ENCODE measurements at regions not wholly inside any gene's neighbourhood (a gene's known extent, or its start where the extent isn't known, plus 50 kb on each side); places are given as distances from the start of the nearest gene placed in this dataset.

DNA sequence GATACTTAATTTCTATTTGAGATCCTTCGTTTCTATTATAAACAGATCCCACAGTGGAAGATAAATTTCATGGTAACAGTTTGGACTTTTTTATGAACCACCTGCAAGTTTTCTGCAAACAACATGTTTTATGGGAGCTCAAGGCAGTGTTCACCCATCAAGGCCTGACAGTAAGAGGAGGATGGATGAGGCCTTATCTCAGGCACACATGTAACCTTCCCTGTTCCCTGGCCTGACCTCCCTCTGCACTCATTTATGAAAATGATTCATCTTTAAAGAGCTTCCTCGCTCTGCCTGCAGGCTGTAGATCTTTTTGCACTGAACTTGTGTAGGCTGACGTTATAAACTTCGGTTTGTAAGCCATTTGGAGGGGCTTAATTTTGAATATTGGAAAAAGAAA lies 500.1 kb downstream of the GATA3 start:
- no peak overlapping the region for H3K56ac ChIP-seq (ENCODE audit: low read length)
- H2BK15ac ChIP-seq (replicated peaks; ENCODE audit: low read depth), result no peak overlapping the region
- no peaks in the 10 kb centered on the region for H3K27me3 ChIP-seq (ENCODE audit: insufficient read depth, low read length, poor library complexity)
- H3K79me1 ChIP-seq (ENCODE audit: low read length), result no peaks in the 10 kb centered on the region
- no peaks in the 10 kb centered on the region for H3K36me3 ChIP-seq (ENCODE audit: control insufficient read depth, insufficient read depth, low read length)
- H3K9ac ChIP-seq (ENCODE audit: low read length), result no peak overlapping the region
- no peak overlapping the region for H4K5ac ChIP-seq (ENCODE audit: low read length)
- no peak overlapping the region for H2BK120ac ChIP-seq (ENCODE audit: low read depth, low read length)
- no peak overlapping the region for H3K4me2 ChIP-seq (ENCODE audit: low read length)
- DNase-seq, result no peak
- no peak overlapping the region for H3K18ac ChIP-seq (ENCODE audit: low read length)
- H4K8ac ChIP-seq (ENCODE audit: low read depth, low read length), result no peak overlapping the region
- no peak overlapping the region for H2AK5ac ChIP-seq (ENCODE audit: low read length)
- H3K23ac ChIP-seq (ENCODE audit: low read length), result no peak overlapping the region
- no peak overlapping the region for H3K4me3 ChIP-seq (ENCODE audit: low read length)
- H3K4ac ChIP-seq (ENCODE audit: low read depth, low read length), result no peak overlapping the region
- H2BK5ac ChIP-seq (ENCODE audit: low read length), result no peak overlapping the region
- H3K27ac ChIP-seq (ENCODE audit: low read depth, low read length), result no peak overlapping the region
- H3K79me2 ChIP-seq (ENCODE audit: control insufficient read depth, insufficient read depth, low read length), result no peaks in the 10 kb centered on the region
- no CpG with 5 or more reads among the region's 4 CpGs for WGBS (ENCODE audit: extremely low coverage, insufficient coverage, low lambda C conversion rate)
- no peaks in the 10 kb centered on the region for H3K4me1 ChIP-seq (ENCODE audit: control insufficient read depth, low read depth, low read length)

DNA sequence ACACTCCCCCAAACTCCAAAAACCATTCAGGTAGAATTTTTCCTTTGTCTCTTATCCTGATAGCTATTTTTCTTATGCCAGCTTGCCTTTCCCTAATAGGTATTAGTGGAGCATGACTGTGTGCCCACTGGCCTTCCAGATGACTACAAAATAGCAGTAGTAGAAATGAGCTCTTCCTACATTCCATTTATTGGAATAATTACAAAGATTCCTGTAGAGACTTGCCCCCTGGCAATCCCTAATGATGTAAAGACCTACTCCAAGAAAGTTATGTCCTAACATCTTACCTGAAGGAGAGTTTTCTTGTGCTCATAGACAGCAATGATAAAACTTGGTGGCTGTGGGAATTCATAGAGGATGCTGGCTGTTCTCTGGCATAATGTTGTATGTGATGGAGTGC lies 501.8 kb downstream of the GATA3 start:
- H3K4ac ChIP-seq (ENCODE audit: low read depth, low read length), result no peak overlapping the region
- no peak overlapping the region for H2AK5ac ChIP-seq (ENCODE audit: low read length)
- no peak overlapping the region for H3K27ac ChIP-seq (ENCODE audit: low read depth, low read length)
- H3K4me1 ChIP-seq (ENCODE audit: control insufficient read depth, low read depth, low read length), result no peaks in the 10 kb centered on the region
- no peak overlapping the region for H2BK15ac ChIP-seq (replicated peaks; ENCODE audit: low read depth)
- H2BK120ac ChIP-seq (ENCODE audit: low read depth, low read length), result no peak overlapping the region
- H3K18ac ChIP-seq (ENCODE audit: low read length), result no peak overlapping the region
- H3K9ac ChIP-seq (ENCODE audit: low read length), result no peak overlapping the region
- no peak overlapping the region for H4K8ac ChIP-seq (ENCODE audit: low read depth, low read length)
- no peaks in the 10 kb centered on the region for H3K36me3 ChIP-seq (ENCODE audit: control insufficient read depth, insufficient read depth, low read length)
- no peak overlapping the region for H2BK5ac ChIP-seq (ENCODE audit: low read length)
- no peaks in the 10 kb centered on the region for H3K79me2 ChIP-seq (ENCODE audit: control insufficient read depth, insufficient read depth, low read length)
- no peak overlapping the region for H3K23ac ChIP-seq (ENCODE audit: low read length)
- H3K79me1 ChIP-seq (ENCODE audit: low read length), result no peaks in the 10 kb centered on the region
- H3K56ac ChIP-seq (ENCODE audit: low read length), result no peak overlapping the region
- no peaks in the 10 kb centered on the region for H3K27me3 ChIP-seq (ENCODE audit: insufficient read depth, low read length, poor library complexity)
- H3K4me2 ChIP-seq (ENCODE audit: low read length), result no peak overlapping the region
- no peak overlapping the region for H4K5ac ChIP-seq (ENCODE audit: low read length)
- no peak for DNase-seq
- no peak overlapping the region for H3K4me3 ChIP-seq (ENCODE audit: low read length)

DNA sequence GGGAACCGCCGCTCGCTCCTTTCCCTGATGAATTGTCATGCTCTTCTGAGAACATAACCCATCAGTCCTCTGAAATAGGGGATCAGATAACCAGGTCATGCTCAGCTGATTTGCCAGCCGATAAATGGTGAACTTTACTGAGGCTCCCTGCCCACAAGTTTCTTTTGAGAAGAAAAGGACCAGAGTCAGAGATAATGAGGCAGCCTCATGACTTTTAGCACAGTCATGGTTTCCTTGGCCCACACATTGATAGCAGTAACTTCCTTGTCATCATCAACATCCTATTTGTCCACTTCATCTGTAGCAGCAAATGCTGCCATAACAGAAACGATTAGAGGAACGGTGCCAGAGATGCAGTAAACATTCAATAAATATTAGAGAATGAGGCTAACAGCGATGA lies 509.0 kb downstream of the GATA3 start:
- no peak overlapping the region for H4K5ac ChIP-seq (ENCODE audit: low read length)
- H3K27ac ChIP-seq (ENCODE audit: low read depth, low read length), result no peak overlapping the region
- no peak overlapping the region for H2BK15ac ChIP-seq (replicated peaks; ENCODE audit: low read depth)
- no peak overlapping the region for H3K4me2 ChIP-seq (ENCODE audit: low read length)
- H3K18ac ChIP-seq (ENCODE audit: low read length), result no peak overlapping the region
- H3K4me1 ChIP-seq (ENCODE audit: control insufficient read depth, low read depth, low read length), result no peaks in the 10 kb centered on the region
- no peak overlapping the region for H3K9ac ChIP-seq (ENCODE audit: low read length)
- no CpG with 5 or more reads among the region's 7 CpGs for WGBS (ENCODE audit: extremely low coverage, insufficient coverage, low lambda C conversion rate)
- no peaks in the 10 kb centered on the region for H3K79me1 ChIP-seq (ENCODE audit: low read length)
- no peak overlapping the region for H2BK5ac ChIP-seq (ENCODE audit: low read length)
- no peak overlapping the region for H3K56ac ChIP-seq (ENCODE audit: low read length)
- no peak overlapping the region for H3K4me3 ChIP-seq (ENCODE audit: low read length)
- no peak for DNase-seq
- no peaks in the 10 kb centered on the region for H3K27me3 ChIP-seq (ENCODE audit: insufficient read depth, low read length, poor library complexity)
- H2AK5ac ChIP-seq (ENCODE audit: low read length), result no peak overlapping the region
- no peak overlapping the region for H3K23ac ChIP-seq (ENCODE audit: low read length)
- no peaks in the 10 kb centered on the region for H3K36me3 ChIP-seq (ENCODE audit: control insufficient read depth, insufficient read depth, low read length)
- H3K79me2 ChIP-seq (ENCODE audit: control insufficient read depth, insufficient read depth, low read length), result no peaks in the 10 kb centered on the region
- H4K8ac ChIP-seq (ENCODE audit: low read depth, low read length), result no peak overlapping the region
- no peak overlapping the region for H3K4ac ChIP-seq (ENCODE audit: low read depth, low read length)
- no peak overlapping the region for H2BK120ac ChIP-seq (ENCODE audit: low read depth, low read length)

DNA sequence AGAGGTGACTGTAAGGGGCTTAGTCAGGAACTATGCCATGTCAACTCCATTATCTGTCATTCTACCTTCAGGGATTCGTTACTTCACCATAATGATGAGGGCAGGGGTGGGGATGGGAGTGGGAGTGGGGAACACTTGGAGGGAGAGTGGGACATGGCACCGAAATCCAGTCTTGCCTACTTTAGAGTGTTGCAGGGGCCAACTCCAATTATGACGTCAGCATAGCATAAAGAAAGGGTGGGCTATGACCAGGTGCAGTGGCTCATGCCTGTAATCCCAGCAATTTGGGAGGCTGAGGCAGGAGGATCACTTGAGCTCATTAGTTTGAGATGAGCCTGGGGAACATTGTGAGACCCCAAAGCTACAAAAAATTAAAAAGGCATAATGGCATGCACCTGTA lies 512.2 kb downstream of the GATA3 start:
- DNase-seq, result no peak
- H3K23ac ChIP-seq (ENCODE audit: low read length), result no peak overlapping the region
- no peak overlapping the region for H3K4ac ChIP-seq (ENCODE audit: low read depth, low read length)
- no peak overlapping the region for H4K8ac ChIP-seq (ENCODE audit: low read depth, low read length)
- WGBS (ENCODE audit: extremely low coverage, insufficient coverage, low lambda C conversion rate), result no CpG with 5 or more reads among the region's 3 CpGs
- no peak overlapping the region for H2BK15ac ChIP-seq (replicated peaks; ENCODE audit: low read depth)
- no peaks in the 10 kb centered on the region for H3K4me1 ChIP-seq (ENCODE audit: control insufficient read depth, low read depth, low read length)
- no peak overlapping the region for H2AK5ac ChIP-seq (ENCODE audit: low read length)
- H3K18ac ChIP-seq (ENCODE audit: low read length), result no peak overlapping the region
- H3K79me1 ChIP-seq (ENCODE audit: low read length), result no peaks in the 10 kb centered on the region
- H3K56ac ChIP-seq (ENCODE audit: low read length), result no peak overlapping the region
- H4K5ac ChIP-seq (ENCODE audit: low read length), result no peak overlapping the region
- no peak overlapping the region for H3K4me3 ChIP-seq (ENCODE audit: low read length)
- no peak overlapping the region for H2BK5ac ChIP-seq (ENCODE audit: low read length)
- no peak overlapping the region for H3K4me2 ChIP-seq (ENCODE audit: low read length)
- H3K27me3 ChIP-seq (ENCODE audit: insufficient read depth, low read length, poor library complexity), result no peaks in the 10 kb centered on the region
- H3K27ac ChIP-seq (ENCODE audit: low read depth, low read length), result no peak overlapping the region
- H3K79me2 ChIP-seq (ENCODE audit: control insufficient read depth, insufficient read depth, low read length), result no peaks in the 10 kb centered on the region
- H2BK120ac ChIP-seq (ENCODE audit: low read depth, low read length), result no peak overlapping the region
- H3K9ac ChIP-seq (ENCODE audit: low read length), result no peak overlapping the region
- no peaks in the 10 kb centered on the region for H3K36me3 ChIP-seq (ENCODE audit: control insufficient read depth, insufficient read depth, low read length)

DNA sequence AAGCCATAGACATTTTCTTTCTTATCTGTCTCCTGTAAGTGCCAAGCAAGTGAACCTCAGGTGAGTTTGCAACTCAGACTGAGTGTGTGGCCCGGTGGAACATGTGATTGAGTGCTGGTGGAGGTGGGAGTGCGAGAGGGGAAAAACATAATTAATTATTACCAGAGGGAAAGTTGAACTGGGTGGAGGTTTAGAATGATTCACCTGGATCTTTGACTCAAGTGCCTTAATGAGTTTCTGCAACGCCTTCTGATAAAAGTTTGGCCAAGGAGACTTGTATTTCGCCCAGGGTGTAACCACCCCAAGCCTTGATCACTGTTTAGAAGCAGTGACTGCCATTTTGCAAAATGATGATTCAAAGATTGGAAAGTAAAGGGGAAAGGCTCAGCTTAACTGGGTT lies 513.9 kb downstream of the GATA3 start:
- Histone ChIP-seq H3K4me1 (ENCODE audit: control insufficient read depth, low read depth, low read length) (no peaks in the 10 kb centered on the region), H4K5ac (ENCODE audit: low read length) (no peak overlapping the region), H3K4me2 (ENCODE audit: low read length) (no peak overlapping the region), H2BK120ac (ENCODE audit: low read depth, low read length) (no peak overlapping the region), H3K18ac (ENCODE audit: low read length) (no peak overlapping the region), H3K9ac (ENCODE audit: low read length) (no peak overlapping the region), H3K23ac (ENCODE audit: low read length) (no peak overlapping the region), H3K36me3 (ENCODE audit: control insufficient read depth, insufficient read depth, low read length) (no peaks in the 10 kb centered on the region), H4K8ac (ENCODE audit: low read depth, low read length) (no peak overlapping the region), H3K56ac (ENCODE audit: low read length) (no peak overlapping the region), H3K27me3 (ENCODE audit: insufficient read depth, low read length, poor library complexity) (no peaks in the 10 kb centered on the region), H2AK5ac (ENCODE audit: low read length) (no peak overlapping the region), H3K27ac (ENCODE audit: low read depth, low read length) (no peak overlapping the region), H3K79me2 (ENCODE audit: control insufficient read depth, insufficient read depth, low read length) (no peaks in the 10 kb centered on the region), H3K4ac (ENCODE audit: low read depth, low read length) (no peak overlapping the region), H2BK15ac (replicated peaks; ENCODE audit: low read depth) (no peak overlapping the region), H3K4me3 (ENCODE audit: low read length) (no peak overlapping the region), H2BK5ac (ENCODE audit: low read length) (no peak overlapping the region), H3K79me1 (ENCODE audit: low read length) (no peaks in the 10 kb centered on the region)
- no peak for DNase-seq
- WGBS (ENCODE audit: extremely low coverage, insufficient coverage, low lambda C conversion rate), result no CpG with 5 or more reads among the region's 4 CpGs

DNA sequence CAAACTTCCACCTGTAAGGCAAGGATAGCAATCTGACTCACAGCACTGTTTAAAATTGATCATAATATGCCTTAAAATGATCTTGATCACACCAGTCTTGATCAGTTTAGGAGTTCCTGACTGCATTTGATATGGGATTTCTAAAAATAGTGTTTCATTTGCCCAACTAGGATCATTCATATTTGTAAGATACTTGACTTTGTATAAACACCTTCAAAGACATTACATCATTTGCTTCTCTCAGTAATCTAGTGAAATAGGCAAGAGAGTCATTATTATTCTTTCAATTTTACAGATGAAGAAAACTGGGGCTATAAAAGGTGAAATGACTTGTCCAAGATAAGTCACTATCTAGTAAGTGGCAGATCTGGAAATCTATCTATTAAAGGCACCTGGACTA lies 521.1 kb downstream of the GATA3 start:
- no peak for DNase-seq
- Histone ChIP-seq H3K23ac (ENCODE audit: low read length) (no peak overlapping the region), H3K79me1 (ENCODE audit: low read length) (no peaks in the 10 kb centered on the region), H3K56ac (ENCODE audit: low read length) (no peak overlapping the region), H3K18ac (ENCODE audit: low read length) (no peak overlapping the region), H3K4me3 (ENCODE audit: low read length) (no peak overlapping the region), H4K5ac (ENCODE audit: low read length) (no peak overlapping the region), H2BK5ac (ENCODE audit: low read length) (no peak overlapping the region), H3K4ac (ENCODE audit: low read depth, low read length) (no peak overlapping the region), H3K27ac (ENCODE audit: low read depth, low read length) (no peak overlapping the region), H4K8ac (ENCODE audit: low read depth, low read length) (no peak overlapping the region), H3K79me2 (ENCODE audit: control insufficient read depth, insufficient read depth, low read length) (no peaks in the 10 kb centered on the region), H3K9ac (ENCODE audit: low read length) (no peak overlapping the region), H3K4me1 (ENCODE audit: control insufficient read depth, low read depth, low read length) (no peaks in the 10 kb centered on the region), H2BK15ac (replicated peaks; ENCODE audit: low read depth) (no peak overlapping the region), H3K36me3 (ENCODE audit: control insufficient read depth, insufficient read depth, low read length) (no peaks in the 10 kb centered on the region), H3K27me3 (ENCODE audit: insufficient read depth, low read length, poor library complexity) (no peaks in the 10 kb centered on the region), H2AK5ac (ENCODE audit: low read length) (no peak overlapping the region), H2BK120ac (ENCODE audit: low read depth, low read length) (no peak overlapping the region), H3K4me2 (ENCODE audit: low read length) (no peak overlapping the region)

Measured in mesendoderm (in vitro differentiated cells).